Endothelial cell of umbilical vein (primary cell): ENCODE measurements at regions not wholly inside any gene's neighbourhood (a gene's known extent, or its start where the extent isn't known, plus 50 kb on each side); places are given as distances from the start of the nearest gene placed in this dataset.

ENCODE experiments used
- BruUV-seq: library from RNA; stranded (reverse); fragments of 400-500 nt; replicated peaks from 2 replicates; lab custom pipeline; 2021; lab: Mats Ljungman, UMichigan
- CTCF ChIA-PET: fragments of 300-600, 350-600 bp; sonication (Branson Sonifier 250); formaldehyde crosslinking; loops from one replicate; lab custom pipeline; 2021; ENCODE audit warnings: antibody characterized with exemption, inconsistent platforms; lab: Charles Lee
- POLR2A ChIA-PET: fragments of 300-600, 350-600 bp; sonication (Branson Sonifier 250); formaldehyde crosslinking; loops from one replicate; lab custom pipeline; 2021; ENCODE audit warnings: antibody characterized with exemption, inconsistent platforms; lab: Charles Lee
- DNase-seq: peaks from one replicate; pipeline ENCODE4 v3.0.0-alpha.2; 2011; ENCODE audit warnings: low read depth, low spot score
- FAIRE-seq: peaks from 2 replicates; lab custom pipeline; 2011; peaks lifted over from hg19 to GRCh38; lab: Jason Lieb, UNC
- H2AFZ ChIP-seq: 2 replicates; pipeline ENCODE4 v1.6.0; 2012; ENCODE audit warnings: low read depth, low read length, control low read depth, inconsistent platforms
- H3K27ac ChIP-seq: 2 replicates; pipeline ENCODE4 v1.5.1; 2011; ENCODE audit warnings: low read depth, mild to moderate bottlenecking, control low read depth, low read length, moderate library complexity; ENCODE audit not compliant: insufficient read depth
- H3K27me3 ChIP-seq, 2 experiments: 2 replicates each; pipeline versions ENCODE4 v1.6.0 to v1.6.1; 2011; ENCODE audit warnings: low read length in 2 of 2, mixed read lengths in 1 of 2; ENCODE audit not compliant: control insufficient read depth in 2 of 2, insufficient read depth in 2 of 2
- H3K36me3 ChIP-seq, 2 experiments: 2 replicates in 1 of 2; 3 replicates in 1 of 2; pipeline ENCODE4 v1.5.1; 2011; ENCODE audit warnings: low read length in 2 of 2, mild to moderate bottlenecking in 1 of 2, moderate library complexity in 1 of 2; ENCODE audit not compliant: control insufficient read depth in 2 of 2, insufficient read depth in 2 of 2; ENCODE audit errors: extremely low read depth in 1 of 2
- H3K4me1 ChIP-seq: 3 replicates; pipeline ENCODE4 v1.5.1; 2011; ENCODE audit warnings: mild to moderate bottlenecking, low read length; ENCODE audit not compliant: control insufficient read depth, insufficient read depth; ENCODE audit errors: extremely low read depth
- H3K4me2 ChIP-seq: 2 replicates; pipeline ENCODE4 v1.6.1; 2011; ENCODE audit warnings: low read length, control low read depth, mixed read lengths; ENCODE audit not compliant: insufficient read depth
- H3K4me3 ChIP-seq, 3 experiments: fragments of 200-600 bp in 1 of 3; sonication (generic), shearing (Covaris generic) in 1 of 3; replicated peaks in 1 of 3; 2 replicates each; pipeline ENCODE4 v1.5.1; 2011 to 2016; ENCODE audit warnings: control low read depth in 3 of 3, low read length in 3 of 3, mild to moderate bottlenecking in 2 of 3, inconsistent platforms in 1 of 3, low read depth in 1 of 3, moderate library complexity in 1 of 3; ENCODE audit not compliant: insufficient read depth in 1 of 3
- H3K79me2 ChIP-seq: 2 replicates; pipeline ENCODE4 v1.6.0; 2012; ENCODE audit warnings: low read length, inconsistent platforms; ENCODE audit not compliant: control insufficient read depth, insufficient read depth
- H3K9ac ChIP-seq: replicated peaks from 2 replicates; pipeline ENCODE3; 2011; ENCODE audit warnings: low read length, control low read depth; ENCODE audit not compliant: insufficient read depth; ENCODE audit errors: extremely low read depth
- H3K9me1 ChIP-seq: replicated peaks from 3 replicates; pipeline ENCODE4 v1.6.0; 2011; ENCODE audit warnings: mild to moderate bottlenecking, low read length; ENCODE audit not compliant: control insufficient read depth, insufficient read depth; ENCODE audit errors: extremely low read depth
- H3K9me3 ChIP-seq: replicated peaks from 2 replicates; pipeline ENCODE4 v1.5.1; 2012; ENCODE audit warnings: low read length, inconsistent platforms; ENCODE audit not compliant: control insufficient read depth, insufficient read depth
- H4K20me1 ChIP-seq: replicated peaks from 2 replicates; pipeline ENCODE3; 2011; ENCODE audit warnings: mild to moderate bottlenecking, low read length; ENCODE audit not compliant: control insufficient read depth, insufficient read depth; ENCODE audit errors: extremely low read depth
- EZH2 ChIP-seq: IDR thresholded peaks from 2 replicates; pipeline ENCODE4 v1.6.1; 2012; ENCODE audit warnings: borderline replicate concordance, low read depth, mild to moderate bottlenecking, moderate library complexity, low read length, inconsistent platforms; ENCODE audit not compliant: severe bottlenecking
- FOS ChIP-seq: IDR thresholded peaks from 2 replicates; pipeline ENCODE4 v1.6.1; 2011; ENCODE audit warnings: mild to moderate bottlenecking, low read length, moderate library complexity, borderline replicate concordance; ENCODE audit not compliant: insufficient read depth
- GATA2 ChIP-seq: IDR thresholded peaks from 2 replicates; pipeline ENCODE4 v1.7.0; 2011; ENCODE audit warnings: low read depth, mild to moderate bottlenecking, moderate library complexity, mixed read lengths, low read length; ENCODE audit not compliant: insufficient read length, insufficient read depth
- JUN ChIP-seq: IDR thresholded peaks from 2 replicates; pipeline ENCODE4 v1.6.1; 2011; ENCODE audit warnings: borderline replicate concordance, low read depth; ENCODE audit not compliant: insufficient read length, insufficient read depth
- MAX ChIP-seq: IDR thresholded peaks from 2 replicates; pipeline ENCODE4 v1.6.1; 2011; ENCODE audit not compliant: insufficient read depth, insufficient read length
- MYC ChIP-seq: IDR thresholded peaks from one replicate; pipeline ENCODE4 v1.6.1; 2011; ENCODE audit warnings: mild to moderate bottlenecking, low read depth, low read length
- POLR2A ChIP-seq: IDR thresholded peaks from 2 replicates; pipeline ENCODE4 v1.6.1; 2012; ENCODE audit warnings: low read depth, mild to moderate bottlenecking, control low read depth, low read length
- POLR2AphosphoS5 ChIP-seq: IDR thresholded peaks from 2 replicates; pipeline ENCODE4 v1.6.1; 2012; ENCODE audit warnings: low read depth, mild to moderate bottlenecking, control low read depth, low read length, moderate library complexity; ENCODE audit not compliant: insufficient read depth
- dilution Hi-C: fragments of 300-500 bp; cut with MboI; formaldehyde crosslinking; loops from one replicate; pipeline ENCODE4 v1.15.0; 2019; ENCODE audit warnings: low sequenced_read_pairs; ENCODE audit not compliant: extremely low pct_ligation_motif_present
- intact Hi-C: fragments of 100-400 bp; cut with micrococcal nuclease; formaldehyde crosslinking; loops from one replicate; pipeline ENCODE4 v1.10.0; 2022
- TF ChIP-seq, protein P1 (sequence below), 2 donors: IDR thresholded peaks; 1 replicate in 1 of 2; 2 replicates in 1 of 2; pipeline ENCODE4 v1.5.1; 2011; ENCODE audit warnings: low read length in 2 of 2, mild to moderate bottlenecking in 2 of 2, moderate library complexity in 2 of 2, control low read depth in 1 of 2, inconsistent platforms in 1 of 2, low read depth in 1 of 2; ENCODE audit not compliant: insufficient read depth in 1 of 2; ENCODE audit errors: extremely low read depth in 1 of 2

DNA sequence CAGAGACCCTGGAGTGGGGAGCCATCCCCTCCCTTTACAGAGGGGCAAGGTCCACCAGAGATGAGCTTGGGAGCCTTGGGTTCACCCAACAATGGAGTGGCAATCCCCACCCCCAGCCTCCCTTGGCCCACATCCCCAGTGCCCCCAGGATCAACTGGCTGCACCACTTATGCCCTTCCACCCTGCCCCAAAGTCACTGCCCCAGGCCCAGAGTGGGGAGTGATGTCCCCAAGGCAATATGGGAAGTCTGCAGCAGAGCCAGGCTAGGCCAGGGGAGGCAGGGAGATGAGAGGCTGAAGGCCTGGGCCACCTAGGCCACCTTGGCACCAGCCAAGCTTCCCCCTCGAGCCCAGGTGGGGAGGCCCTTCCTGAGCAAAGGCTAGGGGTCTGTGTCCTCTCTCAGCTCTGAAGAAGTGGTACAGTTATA lies 145.5 kb downstream of the SMAD6 start:
- no peak overlapping the region for H2AFZ ChIP-seq
- POLR2A ChIA-PET = no interaction called here
- H3K27ac ChIP-seq = no peak overlapping the region
- DNase-seq (no peak), FAIRE-seq (no peak)
- H3K9me3 ChIP-seq = no peaks in the 10 kb centered on the region
- no peak overlapping the region for H3K9ac ChIP-seq
- peaks cover 19% of the 10 kb centered on the region for H3K4me1 ChIP-seq
- no peaks in the 10 kb centered on the region for H3K9me1 ChIP-seq
- H3K4me2 ChIP-seq = no peak overlapping the region
- H3K79me2 ChIP-seq = peaks cover 2% of the 10 kb centered on the region
- CTCF ChIA-PET = interaction anchor here (7.2 to 9.7 kb wide), 2 partner anchors 58 to 244 kb away, joined by 152 to 223 read pairs; no protein-coding TSS in a partner anchor
- dilution Hi-C loops (no loop called here), intact Hi-C loops (no loop called here)
- H4K20me1 ChIP-seq = no peaks in the 10 kb centered on the region
- no peaks in the 10 kb centered on the region for H3K27me3 ChIP-seq
- no peak for TF ChIP-seq MAX
- TF ChIP-seq POLR2A = no peak
- no peak for TF ChIP-seq POLR2AphosphoS5
- no peak for TF ChIP-seq EZH2
- TF ChIP-seq, protein P1, sequence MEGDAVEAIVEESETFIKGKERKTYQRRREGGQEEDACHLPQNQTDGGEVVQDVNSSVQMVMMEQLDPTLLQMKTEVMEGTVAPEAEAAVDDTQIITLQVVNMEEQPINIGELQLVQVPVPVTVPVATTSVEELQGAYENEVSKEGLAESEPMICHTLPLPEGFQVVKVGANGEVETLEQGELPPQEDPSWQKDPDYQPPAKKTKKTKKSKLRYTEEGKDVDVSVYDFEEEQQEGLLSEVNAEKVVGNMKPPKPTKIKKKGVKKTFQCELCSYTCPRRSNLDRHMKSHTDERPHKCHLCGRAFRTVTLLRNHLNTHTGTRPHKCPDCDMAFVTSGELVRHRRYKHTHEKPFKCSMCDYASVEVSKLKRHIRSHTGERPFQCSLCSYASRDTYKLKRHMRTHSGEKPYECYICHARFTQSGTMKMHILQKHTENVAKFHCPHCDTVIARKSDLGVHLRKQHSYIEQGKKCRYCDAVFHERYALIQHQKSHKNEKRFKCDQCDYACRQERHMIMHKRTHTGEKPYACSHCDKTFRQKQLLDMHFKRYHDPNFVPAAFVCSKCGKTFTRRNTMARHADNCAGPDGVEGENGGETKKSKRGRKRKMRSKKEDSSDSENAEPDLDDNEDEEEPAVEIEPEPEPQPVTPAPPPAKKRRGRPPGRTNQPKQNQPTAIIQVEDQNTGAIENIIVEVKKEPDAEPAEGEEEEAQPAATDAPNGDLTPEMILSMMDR (IDR thresholded peaks at IDR 0.05; ENCODE audit: extremely low read depth in 1 of 2, insufficient read depth in 1 of 2, low read depth in 1 of 2, low read length in 2 of 2) = no peak
- H3K4me3 ChIP-seq = no peak overlapping the region
- no TSS peak for BruUV-seq
- H3K36me3 ChIP-seq = no peaks in the 10 kb centered on the region

DNA sequence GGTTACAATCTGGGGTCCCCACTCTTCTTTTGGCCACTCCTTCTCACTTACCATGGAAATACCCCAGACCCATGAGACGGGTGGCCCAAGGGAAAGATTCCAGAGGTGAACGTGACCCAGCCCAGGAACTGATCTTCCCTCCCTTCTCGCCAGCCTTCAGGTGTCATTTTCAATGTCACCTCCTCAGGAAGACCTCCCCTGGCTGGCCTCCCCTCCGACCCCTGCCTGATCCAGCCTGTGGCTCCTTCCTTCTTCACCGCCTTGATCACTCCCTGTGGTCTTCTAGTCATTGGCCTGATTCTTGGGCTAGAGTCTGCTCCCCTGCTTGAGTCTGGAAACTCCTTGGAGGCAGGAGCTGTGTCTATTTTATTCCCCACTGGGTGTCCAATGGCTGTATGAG lies 146.1 kb downstream of the SMAD6 start:
- intact Hi-C loops (no loop called here), dilution Hi-C loops (no loop called here)
- H4K20me1 ChIP-seq = no peaks in the 10 kb centered on the region
- no peaks in the 10 kb centered on the region for H3K9me1 ChIP-seq
- H3K9ac ChIP-seq = no peak overlapping the region
- no peak overlapping the region for H3K4me3 ChIP-seq
- H3K27ac ChIP-seq = no peak overlapping the region
- H3K4me2 ChIP-seq = no peak overlapping the region
- H3K9me3 ChIP-seq = no peaks in the 10 kb centered on the region
- peaks cover 17% of the 10 kb centered on the region for H3K4me1 ChIP-seq
- H2AFZ ChIP-seq = no peak overlapping the region
- peaks cover under 1% of the 10 kb centered on the region for H3K79me2 ChIP-seq
- ChIA-PET POLR2A (interaction anchor here (0.6 kb wide), 1 partner anchor 49 kb away, joined by 3 read pairs; no protein-coding TSS in a partner anchor), CTCF (interaction anchor here (7.2 to 9.7 kb wide), 2 partner anchors 59 to 244 kb away, joined by 152 to 223 read pairs; no protein-coding TSS in a partner anchor)
- DNase-seq = no peak
- no peaks in the 10 kb centered on the region for H3K27me3 ChIP-seq
- no peak for FAIRE-seq
- no TSS peak for BruUV-seq
- H3K36me3 ChIP-seq = no peaks in the 10 kb centered on the region
- TF ChIP-seq POLR2AphosphoS5 (no peak), JUN (no peak), POLR2A (no peak), FOS (no peak), MYC (no peak), GATA2 (no peak), MAX (no peak), EZH2 (no peak)
- TF ChIP-seq, protein P1 (IDR thresholded peaks at IDR 0.05; ENCODE audit: extremely low read depth in 1 of 2, insufficient read depth in 1 of 2, low read depth in 1 of 2, low read length in 2 of 2) = no peak
